ENCODE measurements at regions not wholly inside any gene's neighbourhood (a gene's known extent, or its start where the extent isn't known, plus 50 kb on each side); places are given as distances from the start of the nearest gene placed in this dataset.
"Not testable (repeated sequence)": the region's sequence is repeated elsewhere in the genome, so short reads cannot be mapped to it uniquely, and the experiment has no call there.

DNA sequence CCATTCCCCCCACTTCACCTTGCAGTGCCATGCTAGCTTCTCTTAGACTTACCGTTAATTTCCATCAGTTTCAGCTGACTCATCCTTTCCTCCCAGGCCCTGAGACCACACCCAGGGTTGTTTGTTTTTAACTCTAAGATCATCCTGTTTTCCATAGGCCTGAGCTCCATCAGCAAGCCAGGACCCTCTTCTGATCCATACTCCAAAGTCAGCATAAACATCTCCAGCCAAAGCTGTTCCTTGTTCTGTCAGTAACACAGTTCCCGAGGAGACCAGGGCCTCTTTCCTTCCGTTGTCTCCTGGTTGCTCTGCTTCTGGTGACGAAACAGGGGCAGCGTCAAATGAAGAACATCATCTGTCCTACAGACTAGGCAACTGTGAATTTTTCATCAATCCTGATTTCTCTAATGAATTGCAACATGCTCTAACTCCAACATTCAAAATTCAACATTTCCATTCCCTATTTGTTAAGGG, 83.8 kb upstream of the HNF1B start:
- DNase-seq = no peak

DNA sequence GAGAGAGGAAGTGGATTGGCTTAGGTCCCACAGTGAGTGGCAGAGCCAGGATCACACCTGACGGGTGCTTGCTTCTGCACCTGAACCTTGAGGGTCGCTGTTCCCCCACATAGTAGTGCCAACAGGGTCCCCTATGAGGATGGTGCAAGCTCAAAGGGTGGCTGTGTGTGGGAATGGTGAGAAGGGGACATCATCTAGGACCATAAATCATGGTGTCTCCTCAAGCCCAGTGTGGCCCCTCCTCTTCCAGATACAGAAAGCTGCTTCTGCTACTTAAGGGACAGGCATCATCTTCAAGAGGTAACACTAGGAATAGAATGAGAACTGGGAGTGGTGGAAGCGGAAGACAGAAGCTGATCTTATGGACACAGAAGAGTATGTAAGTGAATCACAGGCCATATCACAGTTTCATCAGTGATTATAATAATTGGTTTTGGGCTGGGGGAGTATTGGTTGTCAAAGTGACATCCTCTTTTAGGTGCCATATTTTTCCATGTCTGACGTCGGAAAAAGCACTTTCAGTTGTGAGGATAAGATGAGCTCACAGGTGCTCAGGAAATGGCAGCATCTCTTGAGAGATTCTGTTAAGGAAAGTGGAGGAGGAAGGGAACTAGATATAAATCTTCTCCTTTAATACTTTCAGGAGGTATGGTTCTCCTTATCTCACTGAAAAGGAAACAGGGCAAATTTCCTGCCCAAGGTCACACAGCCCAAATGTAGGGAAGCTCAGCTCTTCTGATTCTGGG, 83.2 kb upstream of the HNF1B start:
- no peak for DNase-seq

DNA sequence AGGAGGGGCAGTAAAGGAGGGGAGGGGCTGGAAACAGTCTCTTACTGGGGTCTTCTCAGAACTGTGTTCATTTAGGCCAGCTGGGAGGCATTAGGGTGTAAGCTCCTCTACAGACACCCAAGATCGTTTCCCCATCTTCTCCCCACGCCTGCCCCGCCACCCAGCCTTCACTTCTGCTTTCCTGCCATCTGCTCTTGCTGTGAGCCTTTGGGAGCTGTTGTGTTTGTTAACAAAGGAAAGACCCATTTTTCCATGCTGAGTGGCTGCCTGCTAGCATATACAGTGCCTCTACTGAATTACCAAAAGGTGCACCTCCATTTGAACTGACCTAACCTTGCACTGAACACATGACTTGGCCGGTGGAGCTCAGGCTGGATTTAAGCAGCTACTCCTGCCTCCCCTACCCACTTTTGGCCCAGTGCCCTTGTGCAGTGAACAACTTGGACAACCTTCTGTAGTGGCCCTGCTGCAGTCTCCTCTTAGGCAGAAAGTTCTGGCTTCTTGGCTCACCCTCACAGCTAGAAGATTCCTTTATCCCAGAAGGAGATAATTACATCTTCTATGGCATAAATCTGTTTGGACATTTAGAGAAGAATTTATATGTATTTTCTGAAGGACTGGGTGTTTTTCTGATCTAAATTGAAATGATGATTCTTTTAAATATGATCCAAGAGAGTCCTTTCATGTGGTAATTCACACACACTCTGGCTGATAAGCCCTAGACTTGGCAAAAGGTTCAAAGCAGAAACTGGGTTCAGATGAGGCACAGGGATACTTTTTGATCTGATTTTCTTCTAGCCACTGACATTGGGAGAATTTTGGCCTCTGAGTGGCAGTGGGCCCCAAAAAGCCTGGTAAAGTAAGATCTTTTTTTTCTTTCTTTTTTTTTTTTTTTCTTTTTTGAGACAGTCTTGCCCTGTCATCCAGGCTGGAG, 81.9 kb upstream of the HNF1B start:
- DNase-seq = no peak

DNA sequence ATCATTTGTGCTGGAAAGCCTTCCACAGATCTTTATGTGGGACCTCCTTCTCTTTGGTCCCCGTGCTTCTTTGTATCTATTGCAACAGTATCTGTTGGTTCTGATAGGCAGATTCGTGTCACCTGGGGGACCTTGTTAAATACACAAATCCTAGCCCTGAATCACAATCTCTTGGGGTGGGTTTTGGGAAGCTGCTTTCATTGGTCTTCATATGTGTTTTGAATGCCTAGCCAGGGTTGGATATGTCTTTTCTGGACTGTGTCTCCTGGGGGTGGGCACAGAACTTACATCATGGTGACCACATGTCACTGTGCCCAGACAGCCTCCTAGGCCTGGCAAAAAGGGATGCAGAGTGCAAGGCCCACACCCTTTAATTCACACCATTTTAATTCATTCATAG, 81.0 kb upstream of the HNF1B start:
- no peak for DNase-seq

DNA sequence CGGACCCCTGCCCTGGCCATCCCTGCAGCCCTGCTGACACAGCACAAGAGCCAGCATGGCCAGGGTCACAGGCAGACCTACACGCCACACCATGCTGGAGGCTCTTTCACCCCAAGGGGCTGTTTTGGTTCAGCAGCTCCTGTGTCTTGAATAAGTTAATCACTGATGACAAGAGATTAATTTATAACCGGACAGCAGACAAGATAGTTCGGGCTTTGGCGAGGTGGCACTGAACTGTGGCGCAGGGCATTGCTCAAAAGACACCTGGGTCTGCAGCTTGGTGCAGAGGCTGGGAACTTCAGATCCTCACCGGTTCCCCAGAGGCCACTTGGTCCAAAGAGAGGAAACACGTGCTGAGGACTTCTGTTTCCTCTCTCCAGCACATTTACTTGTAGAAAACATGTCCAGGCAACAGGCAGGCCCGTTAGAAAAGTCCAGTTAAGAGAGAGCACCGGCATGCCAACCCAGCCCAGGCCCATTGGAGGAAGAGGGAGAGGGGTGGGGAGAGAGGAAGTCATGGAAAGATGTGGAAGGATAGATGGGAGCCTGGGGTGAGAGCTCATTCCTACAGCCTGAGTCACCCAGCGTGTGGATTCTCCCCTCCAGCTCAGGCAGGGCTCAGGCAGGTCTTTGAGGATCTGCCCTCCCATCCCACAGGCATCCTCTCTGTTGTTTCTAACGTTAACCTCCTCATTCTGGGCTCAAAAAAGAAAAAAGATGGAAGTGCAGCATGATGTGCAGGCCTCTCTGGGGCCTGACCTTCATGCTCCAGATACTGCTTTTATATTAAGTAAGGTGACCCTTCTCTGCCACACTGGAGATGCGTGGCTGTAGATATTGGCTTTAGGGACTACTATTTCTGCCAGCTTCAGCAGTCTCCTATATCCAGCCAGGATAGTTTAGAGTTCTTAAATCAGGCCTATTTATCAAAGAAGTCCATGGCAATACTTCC, 80.0 kb upstream of the HNF1B start:
- DNase-seq = no peak

DNA sequence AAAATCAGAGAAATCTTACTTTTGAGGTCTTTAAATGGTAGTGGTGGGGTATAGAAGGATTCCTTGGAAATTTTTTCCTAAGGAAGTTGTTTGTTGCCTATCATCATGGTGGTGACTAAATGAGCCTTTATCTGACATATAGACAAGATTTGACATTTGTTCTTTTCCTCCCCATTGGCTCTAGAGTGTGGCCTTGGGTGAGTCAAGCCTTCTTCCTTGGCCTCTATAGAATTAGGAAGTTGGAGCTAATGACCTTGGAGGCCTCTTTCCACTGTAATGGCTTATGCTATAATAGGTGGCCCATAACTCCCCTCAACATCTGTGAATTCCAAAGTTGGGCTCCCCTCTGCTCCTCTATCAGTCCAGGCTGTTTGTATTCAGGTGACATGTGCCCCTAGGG, 79.1 kb upstream of the HNF1B start:
- DNase-seq = no peak

DNA sequence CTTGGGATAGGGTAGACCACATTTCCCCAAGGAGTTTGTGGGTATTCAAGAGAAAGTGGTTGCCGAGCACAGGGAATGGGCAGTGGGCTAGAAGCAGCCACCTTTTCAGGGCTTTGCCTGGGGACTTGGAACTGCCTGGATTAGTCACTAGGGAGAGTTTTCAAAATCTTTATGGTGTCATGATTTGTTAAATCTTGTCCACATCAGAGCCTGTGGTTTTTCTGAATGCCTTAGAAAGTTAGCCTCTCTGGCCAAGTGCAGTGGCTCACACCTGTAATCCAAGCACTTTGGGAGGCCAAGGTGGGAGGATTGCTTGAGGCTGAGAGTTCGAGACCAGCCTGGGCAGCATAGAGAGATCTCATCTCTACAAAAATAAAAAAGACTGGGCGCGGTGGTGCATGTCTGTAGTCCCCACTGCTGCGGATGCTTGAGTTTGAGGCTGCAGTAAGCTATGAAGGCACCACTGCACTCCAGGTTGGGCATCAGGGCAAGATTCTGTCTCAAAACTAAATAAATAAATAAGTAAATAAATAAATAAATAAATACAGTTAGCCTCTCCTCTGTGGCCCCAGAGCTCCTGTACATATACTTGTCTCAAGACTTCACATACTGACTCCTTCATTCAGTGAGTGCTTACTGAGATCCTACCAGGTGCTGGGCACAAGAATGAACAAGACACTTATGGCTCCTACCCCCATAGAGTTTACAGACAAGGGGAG, 76.3 kb upstream of the HNF1B start:
- no peak for DNase-seq

DNA sequence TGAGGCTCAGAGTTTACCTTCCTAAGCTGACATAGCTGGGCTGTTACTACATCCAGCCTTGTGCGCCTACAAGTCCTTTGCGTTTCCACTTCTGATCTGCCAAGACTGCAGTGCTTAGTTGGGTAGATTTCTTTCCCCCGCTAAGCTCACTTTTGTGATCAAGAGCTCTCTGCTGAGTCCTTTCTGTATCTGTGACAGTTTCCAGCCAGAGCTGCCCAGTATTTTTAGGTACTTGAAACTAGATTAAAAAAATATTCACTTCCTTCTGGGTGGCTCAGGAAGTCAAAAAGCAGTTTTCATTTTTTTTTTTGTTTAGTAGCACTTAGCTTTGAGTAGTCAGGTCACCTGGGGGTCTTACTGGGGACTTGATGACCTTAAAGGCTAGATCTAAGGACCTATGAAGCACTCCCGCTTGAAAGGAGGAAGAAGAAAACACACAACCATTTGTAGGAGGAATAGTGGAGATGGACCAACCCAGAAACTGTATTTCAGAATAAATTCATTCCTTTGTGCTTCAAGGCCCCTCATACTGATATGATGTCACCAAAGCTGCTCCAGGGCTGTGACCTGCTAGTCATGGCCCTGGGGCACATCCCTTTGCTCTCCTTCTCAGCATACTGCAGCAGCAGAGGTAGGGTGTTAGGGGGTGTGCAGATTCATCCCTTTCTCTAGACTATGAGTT, 75.6 kb upstream of the HNF1B start:
- DNase-seq = no peak

DNA sequence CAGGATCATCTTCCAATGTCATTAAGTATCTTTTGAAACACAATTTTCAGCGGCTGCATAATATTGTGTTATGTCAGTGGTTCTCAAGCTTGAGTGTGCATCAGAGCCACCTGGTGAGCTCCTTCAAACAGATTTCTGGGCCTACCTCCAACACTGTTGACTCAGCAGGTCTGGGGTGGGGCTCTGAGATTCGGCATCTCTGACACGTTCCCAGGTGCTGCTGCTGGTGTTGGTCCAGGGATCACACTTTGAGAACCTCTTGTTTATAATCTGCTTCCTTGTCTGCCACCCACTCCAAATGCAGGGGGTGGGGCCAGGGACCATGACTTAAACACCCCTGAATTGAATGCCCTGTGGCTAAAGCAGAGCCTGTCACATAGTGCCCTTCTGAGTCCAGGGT, 73.8 kb upstream of the HNF1B start:
- DNase-seq = no peak

DNA sequence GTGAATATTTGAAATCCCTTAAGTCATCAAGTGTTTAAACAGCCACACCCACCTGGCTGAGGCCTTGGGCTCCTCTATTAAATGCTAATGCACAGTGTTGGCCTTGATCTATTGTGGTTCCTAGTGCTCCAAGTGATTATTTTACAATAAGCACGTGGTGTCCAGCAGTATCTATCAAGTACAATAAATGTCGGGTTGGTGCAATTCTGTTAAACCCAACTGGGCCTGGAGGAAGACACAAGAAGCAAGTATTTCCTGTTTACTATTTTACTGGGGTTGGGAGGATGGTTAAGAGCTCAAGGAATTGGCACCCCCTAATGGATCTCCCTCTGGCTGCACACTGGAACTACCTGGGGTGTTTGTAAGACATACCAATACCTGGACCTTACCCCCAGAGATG, 72.1 kb upstream of the HNF1B start:
- DNase-seq = no peak

DNA sequence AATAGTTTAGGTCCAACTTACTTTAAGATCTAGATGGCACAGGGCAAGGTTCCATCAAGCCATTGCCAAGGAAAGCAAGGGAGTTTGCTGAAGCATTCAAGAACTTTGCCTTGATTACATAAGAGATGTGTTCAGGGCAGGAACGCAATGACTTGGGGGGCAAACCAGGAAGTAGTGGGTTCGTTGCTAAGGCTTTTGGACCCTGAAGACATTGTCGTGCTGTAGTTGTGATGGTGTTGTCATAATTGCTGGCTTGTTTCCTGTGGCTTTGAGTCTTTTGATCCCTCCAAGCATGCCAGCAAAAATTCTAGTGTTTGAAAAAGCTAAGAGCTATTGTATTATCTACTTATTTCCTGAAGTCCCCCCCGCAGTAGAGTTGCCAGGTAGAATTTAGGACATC, 70.7 kb upstream of the HNF1B start:
- no peak for DNase-seq

DNA sequence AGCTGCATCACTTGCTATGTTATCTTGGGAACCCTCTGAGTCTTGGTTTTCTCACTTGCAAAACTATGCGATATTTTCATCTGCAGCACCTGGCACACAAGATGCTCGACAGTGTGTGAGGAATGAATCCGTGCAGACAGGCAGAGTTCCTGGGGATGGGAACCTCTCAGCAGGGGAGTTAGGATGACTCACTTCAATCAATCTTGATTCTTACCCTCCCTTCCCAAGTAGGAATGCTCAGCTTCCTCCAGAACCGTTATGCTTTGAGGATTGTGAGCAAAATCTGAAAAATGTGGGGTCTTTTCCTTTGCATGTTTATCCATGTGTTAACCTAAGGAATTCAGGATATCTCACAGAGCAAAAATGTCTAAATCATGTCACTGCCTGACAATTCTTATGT, 68.9 kb upstream of the HNF1B start:
- no peak for DNase-seq

DNA sequence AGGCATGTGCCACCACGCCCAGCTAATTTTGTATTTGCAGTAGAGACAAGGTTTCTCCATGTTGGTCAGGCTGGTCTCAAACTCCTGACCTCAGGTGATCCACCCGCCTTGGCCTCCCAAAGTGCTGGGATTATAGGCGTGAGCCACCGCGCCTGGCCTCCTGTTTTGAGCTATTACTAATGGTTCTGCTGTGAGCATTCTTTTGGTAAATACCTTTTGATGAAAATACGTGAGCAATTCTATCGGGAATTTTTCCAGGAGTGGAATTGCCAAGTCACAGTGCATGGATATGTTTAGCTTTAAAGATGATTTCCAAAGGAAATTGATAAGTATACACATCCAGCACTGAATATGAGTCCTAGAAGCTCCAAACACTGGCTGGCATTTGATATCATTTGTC, 64.0 kb upstream of the HNF1B start:
- DNase-seq = not testable (repeated sequence)

DNA sequence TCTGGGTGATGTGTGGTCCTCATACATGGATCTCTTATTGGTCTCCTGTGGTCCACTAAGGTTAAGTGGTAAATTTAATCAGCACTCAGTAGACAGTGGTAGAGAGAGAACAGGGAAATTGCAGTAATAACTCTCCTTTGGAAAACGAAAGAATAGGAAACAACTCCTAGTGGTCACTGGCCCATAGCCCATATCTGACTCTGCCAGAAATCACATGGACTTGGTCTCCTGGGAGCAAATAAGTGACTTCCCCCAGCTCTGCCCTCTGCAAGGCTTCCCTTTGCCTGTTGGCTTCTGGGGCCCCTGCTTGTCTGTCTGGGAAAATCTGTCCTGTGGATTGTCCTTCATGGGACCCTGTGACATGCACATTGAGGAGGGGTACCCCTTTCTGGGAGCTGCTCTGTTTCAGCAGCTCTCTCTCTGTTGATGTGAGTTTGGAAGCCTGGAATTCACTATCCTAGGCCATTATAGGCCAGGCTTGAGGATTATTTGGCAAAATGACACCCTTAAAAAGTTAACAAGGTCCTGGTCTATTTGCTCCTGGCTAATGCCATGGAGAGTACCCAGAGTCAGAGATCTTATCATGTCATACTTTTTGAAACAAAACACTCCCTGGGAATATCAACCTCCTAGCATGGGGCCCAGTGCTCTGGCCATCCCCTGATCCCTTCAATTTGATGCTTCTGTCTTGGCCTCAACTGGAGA, 58.0 kb upstream of the HNF1B start:
- no peak for DNase-seq

DNA sequence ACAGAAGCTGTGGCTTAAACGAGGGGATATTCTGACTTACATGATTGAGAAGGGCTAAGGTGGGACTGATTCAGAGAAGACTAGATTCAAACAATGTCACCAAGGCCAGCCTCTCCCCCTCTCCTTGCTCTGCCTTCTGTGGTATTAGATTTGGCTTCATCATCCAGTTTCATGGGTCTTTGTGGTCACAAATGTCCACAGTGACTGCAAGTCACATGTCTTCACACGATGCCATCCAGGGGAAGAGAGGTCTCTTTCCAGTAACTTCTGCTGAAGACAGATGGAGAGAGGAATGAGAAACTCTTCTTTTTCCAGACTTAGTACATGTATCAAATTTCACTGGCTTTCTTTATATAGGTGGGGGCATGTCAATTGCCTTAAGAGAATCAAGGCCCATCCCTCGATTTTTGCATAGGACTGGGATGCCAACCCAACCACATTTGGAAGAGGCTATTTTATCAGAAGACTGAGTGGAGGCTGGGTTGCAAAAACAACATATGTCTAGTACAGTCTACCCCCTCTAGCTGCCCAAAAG, 57.3 kb upstream of the HNF1B start:
- no peak for DNase-seq

DNA sequence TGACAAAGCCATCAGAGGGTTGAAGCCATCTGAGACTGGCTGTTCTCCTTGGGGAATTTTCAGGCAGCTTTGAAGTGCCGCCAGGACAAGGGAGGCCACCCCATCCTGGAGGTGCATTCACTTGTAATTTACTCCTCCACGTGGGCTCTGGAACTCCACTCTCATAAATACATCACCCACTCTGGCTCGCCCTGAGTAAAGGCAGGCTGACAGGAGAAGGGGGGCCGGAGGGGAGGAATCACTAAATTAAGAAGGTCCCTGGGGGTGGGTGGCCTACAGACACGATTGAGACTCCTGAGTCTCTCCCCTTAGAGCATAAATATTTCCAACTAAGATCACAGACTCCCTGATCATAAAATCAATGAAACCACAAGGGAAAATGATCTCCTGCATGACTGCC, 56.3 kb upstream of the HNF1B start:
- no peak for DNase-seq

DNA sequence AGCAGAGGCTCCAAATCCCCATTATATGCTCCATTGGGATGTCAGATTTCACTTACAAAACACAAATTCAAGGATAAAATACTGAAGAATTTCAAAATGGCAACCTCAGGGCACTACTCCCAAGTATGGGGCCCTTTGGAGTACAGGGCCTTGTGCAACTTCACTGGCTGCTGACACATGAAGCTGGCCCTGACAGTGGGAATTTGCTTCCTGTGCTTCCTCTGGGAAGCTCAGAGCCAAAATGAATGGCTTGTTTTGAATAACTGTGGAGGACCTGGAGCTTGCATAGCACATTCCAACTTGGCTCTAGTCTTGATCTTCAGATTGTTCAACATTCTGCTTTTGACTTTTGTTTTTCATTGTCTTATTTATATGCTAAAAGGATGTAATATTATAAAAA, 52.3 kb upstream of the HNF1B start:
- DNase-seq = no peak

DNA sequence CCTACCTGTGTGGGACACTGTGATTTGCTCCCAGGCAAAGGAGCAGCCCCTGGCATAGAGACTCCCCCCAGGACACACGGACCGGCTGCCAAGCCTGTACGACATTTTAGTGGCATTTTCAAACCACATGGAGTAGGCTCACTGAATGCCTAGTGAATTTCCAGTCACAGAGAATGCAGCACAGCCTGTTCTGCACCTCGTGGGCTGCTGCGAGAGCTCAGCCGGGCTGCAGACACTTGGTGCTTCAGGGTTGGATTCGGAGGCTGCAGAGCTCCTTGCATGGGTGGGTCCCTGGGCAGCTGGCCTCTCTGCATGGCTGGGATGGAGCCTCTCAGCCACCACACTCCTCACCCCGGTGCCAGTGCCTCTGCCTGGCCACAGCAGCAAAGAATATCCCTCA, 51.2 kb upstream of the HNF1B start:
- DNase-seq = no peak

Data from activated naive CD4-positive, alpha-beta T cell treated with Interleukin-2 at 50 U/mL for 16 hours (primary cell).